CD4-positive, alpha-beta T cell treated with Interleukin-6 for 4 hours (primary cell): ENCODE measurements at regions not wholly inside any gene's neighbourhood (a gene's known extent, or its start where the extent isn't known, plus 50 kb on each side); places are given as distances from the start of the nearest gene placed in this dataset.
"Not testable (repeated sequence)": the region's sequence is repeated elsewhere in the genome, so short reads cannot be mapped to it uniquely, and the experiment has no call there.

Experiments used
- DNase-seq: peaks from one replicate; pipeline ENCODE4 v3.0.0-alpha.2; 2020; ENCODE audit warnings: mixed read lengths

DNA sequence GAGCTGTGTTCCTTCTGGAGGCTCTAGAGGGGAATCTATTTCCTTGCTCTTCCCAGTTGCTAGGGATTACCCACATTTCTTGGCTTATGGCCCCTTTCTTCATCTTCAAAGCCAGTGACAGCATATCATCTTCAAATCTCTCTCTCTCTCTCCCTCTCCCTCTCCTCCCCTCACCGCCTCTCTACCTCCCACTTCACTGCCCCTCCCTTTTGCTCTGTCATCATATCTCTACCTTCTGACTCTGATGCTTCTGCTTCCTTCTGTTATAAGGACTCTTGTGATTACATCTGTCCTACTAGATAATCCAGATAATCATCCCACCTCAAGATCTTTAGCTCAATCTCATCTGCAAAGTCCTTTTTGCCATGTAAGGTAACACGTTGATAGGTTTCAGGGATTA lies 93.1 kb upstream of the TEX13D start:
- peak; percentile 9 for DNase-seq

GRCh38 chrX:124239911-124240310 lies 92.5 kb upstream of the TEX13D start:
- DNase-seq: peak; percentile 20

GRCh38 chrX:124240422-124240821 lies 92.0 kb upstream of the TEX13D start:
- no peak for DNase-seq

GRCh38 chrX:124242131-124242530 lies 90.3 kb upstream of the TEX13D start:
- no peak for DNase-seq

- no peak for DNase-seq
Measured at GRCh38 chrX:124249345-124249744, 83.1 kb upstream of the TEX13D start.

DNA sequence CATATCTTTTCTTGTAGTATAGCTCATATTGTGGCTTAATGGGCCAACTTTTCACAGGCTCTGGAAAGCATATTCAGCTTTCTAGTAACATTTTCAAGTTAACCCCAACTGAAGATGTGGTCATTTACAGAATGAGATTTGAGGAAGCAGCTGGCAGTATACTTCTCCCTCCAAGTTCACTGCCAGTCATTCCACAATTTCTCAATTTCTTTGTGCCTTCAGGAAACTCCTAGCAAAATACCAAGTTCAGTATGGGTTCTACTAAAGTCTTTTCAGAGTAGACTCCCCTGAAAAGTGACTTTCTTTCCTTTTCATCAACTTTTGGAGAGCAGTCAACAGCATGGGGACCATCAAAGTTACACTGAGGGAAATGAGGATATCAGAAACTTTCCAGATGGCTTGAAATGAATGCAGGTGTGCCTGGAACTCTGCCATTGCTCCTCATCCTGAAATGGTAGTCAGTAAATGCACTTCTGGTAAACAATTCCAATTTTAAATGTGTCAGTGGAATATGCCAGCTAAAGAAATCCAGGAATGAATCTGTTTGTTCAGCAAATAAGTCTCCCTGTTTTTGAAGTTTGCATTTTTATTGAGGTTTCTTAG lies 81.5 kb upstream of the TEX13D start:
- no peak for DNase-seq

- no peak for DNase-seq
Measured at GRCh38 chrX:124254611-124255010, 77.8 kb upstream of the TEX13D start.

DNA sequence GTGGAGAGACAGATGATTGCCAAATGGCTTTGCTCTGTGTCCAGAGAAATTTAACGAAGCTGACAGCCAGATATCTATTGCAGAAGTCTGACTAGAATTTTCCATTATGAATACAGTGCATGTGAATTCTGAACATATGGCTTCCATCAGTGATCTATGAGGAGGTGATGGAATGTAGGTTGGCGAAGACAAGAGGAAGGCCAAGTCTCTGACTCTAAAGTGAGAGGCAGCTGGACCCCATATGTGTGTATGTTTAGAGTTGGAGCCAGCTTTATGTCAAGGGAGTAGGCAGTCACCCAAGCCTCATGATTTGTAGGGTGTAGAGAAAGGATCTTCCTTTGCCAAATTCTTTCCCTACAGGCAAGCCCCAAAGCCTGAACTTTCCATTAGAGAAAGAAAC lies 76.2 kb upstream of the TEX13D start:
- no peak for DNase-seq

DNA sequence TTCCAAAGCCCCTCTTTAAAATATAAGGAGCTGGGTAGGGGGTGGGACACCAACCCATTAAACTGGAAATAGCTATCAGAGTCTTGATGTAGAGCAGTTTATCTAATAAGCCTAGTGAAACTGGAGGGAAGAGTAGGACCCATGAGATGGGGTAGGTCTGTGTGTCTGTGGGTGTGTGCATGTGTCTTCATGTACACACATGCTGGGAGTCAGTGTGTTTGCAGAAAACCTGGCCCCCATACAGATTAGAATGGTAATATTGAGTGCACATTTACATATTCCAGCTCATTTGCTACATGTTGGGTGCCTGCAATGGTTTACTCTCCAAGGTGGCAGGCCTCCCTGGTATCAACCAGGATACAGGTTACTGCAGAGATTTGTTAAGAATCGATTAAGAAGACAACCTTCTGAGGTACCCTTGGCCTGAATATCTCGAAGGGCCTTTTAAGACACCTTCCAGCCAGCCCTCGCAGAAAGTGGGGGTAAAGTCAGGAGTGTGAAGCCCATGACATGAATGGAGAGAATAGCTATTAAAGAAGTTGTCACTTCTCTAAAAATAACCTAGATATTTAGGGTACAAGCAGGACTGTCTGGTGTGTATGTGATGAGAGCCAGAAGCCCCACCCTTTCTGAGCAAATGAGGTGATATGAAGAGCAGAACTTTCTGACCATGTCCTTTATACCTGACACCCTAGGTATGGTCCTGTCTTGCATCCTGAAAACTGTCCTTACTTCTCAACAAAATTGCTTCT lies 75.7 kb upstream of the TEX13D start:
- DNase-seq: no peak

DNA sequence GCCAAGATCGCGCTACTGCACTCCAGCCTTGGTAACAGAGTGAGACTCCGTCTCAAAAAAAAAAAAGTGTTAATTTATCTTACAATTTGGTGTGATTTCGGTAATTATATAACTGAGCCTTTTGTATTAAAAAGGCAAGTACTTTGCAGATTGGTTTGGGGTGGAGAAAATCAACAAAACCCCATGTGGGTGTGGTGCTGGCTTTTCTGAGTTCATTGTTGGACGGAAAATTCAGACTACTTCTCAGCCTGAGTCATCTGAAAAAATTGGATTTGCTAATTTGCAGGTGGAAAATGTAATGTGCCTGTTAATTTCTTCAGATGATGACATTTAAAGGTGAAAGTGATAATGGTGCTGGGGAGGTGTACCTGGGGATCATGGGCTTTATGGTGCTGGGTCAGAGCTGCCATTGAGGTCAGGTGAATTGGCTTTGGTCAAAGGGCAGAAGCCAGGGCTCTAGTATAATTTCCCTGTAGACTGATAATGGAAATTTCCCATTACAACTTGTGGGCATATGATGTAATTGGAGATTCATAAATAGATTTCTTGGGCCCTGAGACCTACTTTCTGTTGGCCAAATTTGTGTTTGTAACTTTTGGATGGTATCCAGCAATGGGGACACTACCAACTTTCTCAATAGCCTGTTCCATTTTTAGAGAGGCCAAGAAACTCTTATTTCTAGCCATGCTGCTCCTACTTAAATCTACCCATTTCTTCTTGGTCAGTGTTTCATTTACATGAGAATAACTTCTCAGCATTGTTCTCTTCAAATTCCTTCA lies 74.3 kb upstream of the TEX13D start:
- no peak for DNase-seq

DNA sequence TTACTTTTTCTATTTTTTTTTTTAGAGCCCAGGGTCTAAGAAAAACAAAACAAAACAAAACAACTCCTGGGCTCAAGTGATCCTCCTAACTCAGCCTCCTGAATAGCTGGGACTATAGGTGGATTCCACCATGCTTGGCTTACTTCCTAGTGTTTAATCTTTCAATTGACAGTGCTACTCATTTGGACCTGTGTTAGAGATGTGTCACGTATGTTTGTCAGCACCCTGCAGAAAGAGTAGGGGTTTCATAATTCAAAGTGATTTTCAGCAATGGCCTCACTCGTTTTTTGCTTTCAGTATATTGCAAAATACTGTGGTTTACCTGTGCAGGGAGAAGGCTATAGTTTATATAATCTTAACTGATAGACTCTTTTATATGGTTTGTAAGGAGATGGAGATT lies 71.6 kb upstream of the TEX13D start:
- no peak for DNase-seq

GRCh38 chrX:124263743-124264142 lies 68.7 kb upstream of the TEX13D start:
- DNase-seq: no peak

DNA sequence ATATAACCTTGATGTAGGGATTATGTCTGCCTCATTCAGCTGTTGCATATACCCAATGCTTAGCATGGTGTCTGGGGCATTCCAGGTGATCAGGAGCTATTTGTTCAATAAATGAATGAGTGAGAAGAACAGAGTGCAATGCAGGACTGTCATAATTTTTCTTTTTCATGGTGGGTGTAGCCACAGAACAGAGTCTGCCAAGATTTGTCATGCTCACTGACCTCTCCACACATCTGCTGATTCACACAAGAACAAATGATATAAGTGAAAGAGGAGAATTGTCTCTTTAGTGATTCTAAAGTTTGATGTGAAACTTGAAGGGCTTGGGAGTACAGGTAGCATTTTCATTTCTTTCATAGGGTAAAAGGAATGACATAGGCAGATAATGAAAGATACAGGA lies 64.4 kb upstream of the TEX13D start:
- no peak for DNase-seq

DNA sequence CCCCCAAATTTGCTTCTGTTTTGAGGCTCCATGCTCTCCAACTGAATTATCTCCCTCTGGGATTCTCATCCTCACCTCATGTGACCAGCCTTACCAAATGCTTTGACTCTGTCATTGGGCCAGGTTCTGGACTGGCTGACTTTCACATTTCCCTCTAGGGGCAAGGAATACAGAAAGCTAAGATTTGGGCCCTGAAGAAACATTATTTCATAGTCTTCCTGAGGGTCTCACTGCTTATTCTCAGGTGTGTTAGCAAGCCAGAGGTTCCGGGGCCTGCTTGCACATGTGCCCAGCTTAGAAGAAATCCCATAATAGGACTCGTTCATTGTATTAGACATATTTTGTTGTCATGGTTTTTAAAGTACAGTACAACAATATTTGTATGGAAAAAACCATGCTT lies 62.6 kb upstream of the TEX13D start:
- DNase-seq: no peak

DNA sequence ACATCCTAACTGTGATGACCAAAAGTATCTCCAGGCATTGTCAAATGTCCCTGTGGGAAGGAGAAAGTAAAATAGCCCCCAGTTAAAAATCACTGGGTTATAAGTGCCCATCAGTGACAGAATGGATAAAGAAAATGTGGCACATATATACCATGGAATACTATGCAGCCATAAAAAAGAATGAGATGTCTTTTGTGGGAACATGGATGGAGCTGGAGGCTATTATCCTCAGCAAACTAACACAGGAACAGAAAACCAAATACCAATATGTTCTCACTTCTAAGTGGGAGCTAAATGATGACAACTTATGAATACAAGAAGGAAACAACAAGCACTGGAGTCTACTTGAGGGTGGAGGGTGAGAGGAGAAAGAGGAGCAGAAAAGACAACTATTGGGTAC lies 60.9 kb upstream of the TEX13D start:
- DNase-seq: not testable (repeated sequence)

GRCh38 chrX:124272370-124272982 lies 60.0 kb upstream of the TEX13D start:
- DNase-seq: no peak

GRCh38 chrX:124274438-124275181 lies 57.9 kb upstream of the TEX13D start:
- DNase-seq: no peak

DNA sequence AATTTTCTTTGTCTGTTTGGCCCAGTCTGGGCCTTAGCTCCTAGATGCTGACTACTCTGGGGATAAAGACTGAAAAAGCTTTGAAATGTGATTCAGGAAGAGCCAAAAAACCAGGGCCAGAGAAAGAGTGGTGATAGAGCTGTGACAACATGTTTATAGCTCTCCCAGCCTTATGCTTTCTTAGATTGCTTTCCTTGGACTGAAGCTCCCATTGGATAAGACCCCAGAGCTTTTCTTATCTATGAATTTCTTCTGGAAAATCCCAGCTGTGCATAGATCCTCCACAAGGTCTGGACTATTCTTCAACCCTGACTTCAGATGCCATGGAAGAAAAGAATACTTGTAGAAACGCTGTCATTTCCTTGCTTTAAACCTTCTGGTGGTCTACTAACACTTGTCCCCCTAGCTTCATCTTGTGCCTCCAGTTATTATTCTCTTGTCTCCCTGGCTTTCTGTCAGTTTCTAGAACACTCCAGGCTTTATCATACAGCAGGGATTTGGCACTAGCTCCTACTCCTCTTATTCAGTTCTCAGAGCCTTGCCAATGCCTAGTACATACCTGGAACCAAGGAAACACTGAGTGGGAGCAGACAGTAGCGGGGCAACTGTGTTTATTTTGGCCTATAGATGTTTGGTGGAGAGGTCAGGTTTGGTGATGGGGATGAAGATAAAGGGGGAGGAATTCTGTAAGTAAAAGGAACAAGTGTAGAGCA lies 57.1 kb upstream of the TEX13D start:
- no peak for DNase-seq

GRCh38 chrX:124280294-124280902 lies 52.1 kb upstream of the TEX13D start:
- no peak for DNase-seq

- no peak for DNase-seq
Measured at GRCh38 chrX:124282580-124282979, 49.9 kb upstream of the TEX13D start.
